Inflammatory macrophage treated with lipopolysaccharide for 4 hours (primary cell): ENCODE measurements at regions not wholly inside any gene's neighbourhood (a gene's known extent, or its start where the extent isn't known, plus 50 kb on each side); places are given as distances from the start of the nearest gene placed in this dataset.
"Not testable (repeated sequence)": the region's sequence is repeated elsewhere in the genome, so short reads cannot be mapped to it uniquely, and the experiment has no call there.

Experiments used
- DNase-seq: peaks from one replicate; pipeline ENCODE4 v3.0.0-alpha.2; 2020

DNA sequence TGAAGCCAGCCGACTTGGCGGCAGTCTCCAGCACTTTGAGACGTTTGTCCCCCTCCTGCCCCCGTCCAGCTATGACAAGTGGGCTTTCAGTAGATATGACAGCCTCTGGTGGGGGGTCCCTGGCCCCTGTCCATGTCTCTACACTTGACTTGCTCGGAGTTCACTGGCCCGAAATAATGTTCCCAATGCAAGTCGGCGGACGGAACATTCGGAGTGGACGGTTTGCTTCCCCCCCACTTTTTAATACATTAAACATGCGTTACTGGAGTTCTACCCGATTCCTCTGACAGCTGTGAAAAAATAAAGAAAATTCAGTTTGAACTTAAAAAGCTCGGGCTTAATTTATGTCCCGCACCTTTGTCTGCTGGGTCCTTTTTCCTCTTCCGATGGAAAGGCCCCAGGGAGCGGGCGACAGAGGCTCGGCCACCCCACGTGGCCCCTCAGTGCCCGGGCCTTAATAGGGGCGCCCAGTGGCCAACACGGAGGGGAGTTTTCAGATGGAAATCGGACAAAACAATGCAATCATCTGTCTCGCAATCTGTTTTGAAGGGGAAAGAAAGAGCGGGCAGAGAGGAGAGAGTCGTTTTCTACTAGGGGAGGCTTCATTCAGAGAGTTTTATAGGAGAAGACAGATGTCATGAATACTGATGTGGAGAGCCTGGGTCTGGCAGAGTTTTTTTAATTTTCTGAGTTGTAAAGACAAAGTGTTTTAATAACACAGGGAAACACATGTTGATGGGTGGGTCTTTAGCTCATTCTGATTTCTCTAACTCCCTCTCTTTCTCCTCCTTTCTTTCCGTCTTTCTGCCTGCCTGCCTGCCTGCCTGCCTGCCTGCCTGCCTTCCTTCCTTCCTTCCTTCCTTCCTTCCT is 50.2 kb downstream of the SMIM38 start:
- no peak for DNase-seq

DNA sequence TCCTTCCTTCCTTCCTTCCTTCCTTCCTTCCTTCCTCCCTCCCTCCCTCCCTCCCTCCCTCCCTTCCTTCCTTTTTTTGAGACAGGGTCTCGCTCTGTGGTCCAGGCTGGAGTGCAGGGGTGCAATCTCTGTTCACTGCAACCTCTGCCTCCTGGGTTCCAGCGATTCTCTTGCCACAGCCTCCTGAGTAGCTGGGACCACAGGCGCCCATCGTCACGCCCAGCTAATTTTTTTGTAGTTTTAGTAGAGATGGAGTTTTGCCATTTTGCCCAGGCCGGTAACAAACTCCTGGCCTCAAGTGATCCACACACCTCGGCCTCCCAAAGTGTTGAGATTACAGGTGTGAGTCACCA is 50.9 kb downstream of the SMIM38 start:
- DNase-seq, result not testable (repeated sequence)

DNA sequence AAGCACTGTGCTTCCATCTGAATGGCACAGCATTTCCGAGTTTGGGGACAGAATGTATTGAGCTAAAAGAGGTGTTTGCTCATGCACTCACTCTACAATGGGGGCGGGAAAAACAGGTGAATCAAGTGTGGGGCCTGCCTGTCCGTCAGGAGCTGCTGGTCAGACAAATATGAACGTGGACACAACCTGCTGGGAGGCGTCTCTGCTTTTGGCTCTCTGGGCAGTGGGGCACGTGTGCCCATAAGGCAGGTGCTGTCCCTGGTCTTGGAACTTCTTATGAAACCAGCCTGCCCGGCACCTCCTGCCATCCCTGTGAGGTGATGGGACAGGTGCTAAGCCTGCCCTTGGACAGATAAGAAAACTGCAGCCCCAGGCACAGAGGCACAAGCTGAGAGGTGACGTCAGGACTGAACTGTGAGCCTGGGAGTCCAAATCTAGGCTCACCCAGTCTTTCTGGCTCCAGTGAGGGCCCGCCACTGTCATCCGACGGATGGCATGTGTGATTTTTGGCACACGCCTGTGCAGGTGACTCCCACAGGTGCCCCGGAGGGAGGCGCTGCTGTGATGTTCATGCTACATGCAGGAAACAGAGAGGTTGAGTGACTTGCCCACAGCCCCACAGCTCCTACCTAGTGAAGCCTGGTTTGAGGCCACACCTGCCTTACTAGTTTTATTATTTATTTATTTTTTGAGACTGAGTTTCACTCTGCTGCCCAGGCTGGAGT is 51.6 kb downstream of the SMIM38 start:
- DNase-seq, result no peak

DNA sequence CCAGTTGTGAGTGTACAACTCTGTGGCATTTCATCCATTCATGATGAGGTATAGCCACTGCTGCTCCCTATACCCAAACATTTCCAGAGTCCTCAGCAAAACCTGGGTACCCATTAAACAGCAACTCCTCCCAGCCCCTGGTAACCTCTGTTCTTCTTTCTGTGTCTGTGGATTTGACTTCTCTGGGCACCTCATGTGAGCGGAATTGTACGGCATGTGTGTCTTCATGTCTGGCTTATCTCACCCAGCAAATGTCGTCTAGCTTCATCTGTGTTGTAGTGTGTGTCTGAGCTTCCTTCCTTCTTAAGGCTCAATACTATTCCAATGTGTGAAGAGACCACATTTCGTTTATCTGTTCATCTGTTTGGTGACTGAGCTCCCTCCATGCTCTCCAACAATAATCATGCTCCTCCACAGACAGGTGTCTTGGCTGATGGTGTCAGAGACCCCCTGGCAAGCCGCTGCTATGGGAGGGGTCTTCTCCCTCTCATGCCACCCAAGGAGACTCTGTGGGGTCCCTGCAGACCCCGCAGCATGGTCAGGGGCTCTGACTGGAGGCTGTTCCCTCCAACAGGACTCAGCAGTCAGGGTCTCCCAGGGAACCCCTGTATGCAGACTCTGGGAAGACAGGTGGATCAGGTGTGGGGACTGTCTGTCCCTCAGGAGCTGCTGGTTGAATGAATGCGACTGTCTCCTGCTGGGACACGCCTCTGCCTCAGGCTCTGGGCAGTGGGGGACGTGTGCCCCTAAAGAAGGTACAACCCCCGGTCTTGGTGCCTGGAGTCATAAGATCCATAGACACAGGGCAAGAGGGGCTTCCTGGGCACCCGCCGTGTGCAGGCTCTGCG is 52.7 kb downstream of the SMIM38 start:
- DNase-seq, result no peak

DNA sequence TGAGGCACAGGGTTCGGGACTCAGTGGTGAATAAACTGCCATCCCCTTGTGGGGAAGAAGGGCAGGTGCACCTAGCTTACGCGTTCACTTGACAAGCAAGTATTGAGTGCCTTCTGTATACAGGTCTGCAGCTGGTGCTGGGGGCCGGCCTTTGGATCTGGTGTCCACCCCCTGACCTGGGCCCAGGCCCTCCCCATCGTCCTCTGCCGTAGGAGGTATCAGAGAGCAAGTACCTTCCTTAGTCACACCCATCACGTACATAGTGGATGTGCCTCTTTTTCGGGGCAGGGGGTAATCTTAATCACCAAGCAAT is 53.3 kb downstream of the SMIM38 start:
- no peak for DNase-seq

DNA sequence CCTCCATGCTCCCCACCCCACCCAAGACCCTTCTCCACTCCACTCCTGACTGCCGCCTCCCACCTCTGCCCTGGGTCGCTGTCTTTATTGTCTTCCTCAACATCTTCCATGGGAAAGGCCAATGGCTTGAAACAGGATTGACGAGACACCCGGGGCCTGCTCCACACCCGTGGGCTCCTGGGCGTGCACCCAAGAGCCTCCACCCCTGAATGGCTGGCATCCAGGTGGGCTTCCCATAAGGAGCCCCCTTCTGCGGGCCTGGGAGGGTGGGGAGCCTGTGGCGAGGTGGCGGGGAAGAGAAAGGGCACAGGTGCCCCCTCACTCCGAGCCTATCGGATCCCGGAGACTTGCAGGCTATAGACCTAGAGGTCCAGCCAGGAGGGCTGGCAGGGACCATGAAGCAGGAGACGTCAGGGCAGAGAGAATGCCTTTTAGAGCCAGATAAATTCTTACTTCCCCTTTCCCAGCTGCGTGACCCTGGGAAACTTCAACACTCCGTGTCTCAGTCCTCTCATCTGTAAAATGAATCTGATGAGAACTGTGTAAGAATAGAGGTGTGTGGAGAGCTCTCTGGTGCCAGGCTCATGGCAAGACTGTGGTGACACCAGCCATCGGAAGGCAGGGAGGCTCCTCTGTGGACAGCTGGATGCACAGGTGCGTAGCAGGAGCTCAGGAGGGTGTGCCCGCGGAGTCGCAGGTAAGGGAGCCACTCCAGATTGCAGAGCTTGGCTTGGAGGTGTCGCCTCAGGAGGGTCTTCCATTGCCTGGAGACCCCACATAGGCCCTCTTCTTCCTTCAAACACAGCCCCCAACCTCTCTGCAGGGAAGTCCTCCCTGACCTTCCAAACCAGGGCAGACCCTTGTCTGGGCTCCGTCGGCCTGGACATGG is 53.9 kb downstream of the SMIM38 start:
- peak; percentile 61 for DNase-seq

DNA sequence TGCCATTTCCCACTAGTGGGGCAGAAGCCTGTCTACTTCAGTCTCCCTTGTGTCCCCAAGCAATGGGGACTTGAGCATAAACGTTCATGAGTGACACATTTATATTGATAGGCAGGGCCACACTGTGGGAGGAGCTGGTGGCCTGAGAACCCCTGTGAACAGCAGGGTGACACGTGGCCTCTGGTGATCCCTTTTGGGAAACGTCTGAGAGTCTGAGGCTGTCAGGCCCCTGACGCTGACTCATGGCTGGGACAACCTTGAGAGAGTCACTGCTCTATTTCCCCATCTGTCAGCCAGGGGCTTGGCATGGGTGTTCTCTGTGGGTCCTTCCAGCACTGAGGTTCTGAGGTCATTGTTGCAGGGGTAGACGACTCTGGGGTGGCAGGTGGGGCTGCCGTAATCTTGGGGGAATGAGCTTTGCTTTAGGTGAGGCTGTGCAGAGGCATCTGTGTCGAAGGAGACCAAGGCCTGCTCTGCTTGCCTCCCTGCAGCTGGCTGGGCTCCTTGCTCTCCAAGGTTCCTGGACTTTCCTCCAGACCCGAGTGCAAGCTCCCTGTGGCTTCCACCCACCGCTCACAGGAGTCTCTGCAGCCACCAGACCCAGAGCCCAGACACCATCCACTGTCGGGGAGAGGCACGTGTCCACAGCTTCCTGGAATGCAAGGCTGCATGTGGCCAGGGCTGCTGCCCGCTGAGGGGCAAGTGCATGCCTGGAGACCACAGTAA is 54.7 kb downstream of the SMIM38 start:
- peak; percentile 94 for DNase-seq

DNA sequence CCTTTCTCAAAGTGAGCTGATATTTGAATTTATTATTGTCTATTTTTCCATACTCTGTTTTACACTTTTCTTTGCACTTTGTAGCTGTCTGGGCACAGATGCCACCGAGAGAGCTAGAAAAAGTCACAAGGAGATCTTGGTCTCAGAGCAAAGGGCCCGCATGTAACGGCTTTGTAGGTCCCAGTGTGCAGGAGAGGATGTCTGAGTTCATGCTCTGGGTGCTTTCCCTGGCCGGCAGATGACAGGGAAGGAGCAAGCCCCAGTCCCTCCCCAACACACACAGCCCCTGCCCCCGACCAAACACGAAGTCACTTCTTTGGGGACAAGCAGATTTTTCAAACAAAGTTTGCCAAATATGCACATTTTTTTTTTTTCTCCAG is 55.8 kb downstream of the SMIM38 start:
- DNase-seq, result peak; percentile 6

DNA sequence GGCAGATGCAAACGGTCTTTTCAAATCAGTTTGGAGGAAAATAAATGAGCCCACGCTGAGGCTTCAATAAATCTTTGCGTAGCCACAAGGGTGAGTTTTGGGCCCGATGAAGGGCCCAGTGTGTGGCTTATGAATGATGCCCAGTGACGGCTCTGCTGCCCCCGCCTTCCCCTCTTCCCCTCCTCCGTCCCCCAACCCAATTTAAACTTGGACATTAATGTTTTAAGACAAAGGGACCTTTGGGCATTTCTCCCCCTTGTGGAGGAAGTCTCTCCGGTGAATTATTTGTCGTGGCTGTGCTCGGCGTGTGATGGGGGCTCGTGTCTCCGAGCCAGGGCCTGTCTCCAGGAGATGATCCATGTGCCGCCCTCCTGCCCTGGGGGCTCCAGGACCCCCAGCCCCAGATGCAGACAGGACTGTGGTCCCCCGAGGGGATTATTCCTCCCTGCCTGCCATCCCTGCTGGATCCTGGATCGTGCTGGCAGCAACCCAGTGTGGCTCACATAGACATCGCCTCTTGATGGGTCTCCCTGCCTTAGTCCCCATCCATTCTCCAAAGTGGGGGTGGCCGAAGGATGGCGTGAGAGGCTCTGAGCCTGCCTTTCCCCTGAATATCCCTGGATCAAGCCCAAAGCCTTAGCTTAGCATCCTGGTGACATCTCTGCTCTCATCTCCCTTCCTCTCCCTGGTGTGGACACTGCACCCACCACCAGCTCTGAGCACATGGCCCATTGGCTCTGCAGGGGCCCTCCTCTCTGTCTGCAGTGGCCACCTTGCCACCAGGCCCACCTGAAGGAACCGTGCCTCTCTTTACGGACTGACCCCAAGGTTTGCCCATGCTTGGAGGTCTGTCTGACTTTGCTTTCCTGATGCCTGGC is 56.4 kb downstream of the SMIM38 start:
- DNase-seq, result no peak

DNA sequence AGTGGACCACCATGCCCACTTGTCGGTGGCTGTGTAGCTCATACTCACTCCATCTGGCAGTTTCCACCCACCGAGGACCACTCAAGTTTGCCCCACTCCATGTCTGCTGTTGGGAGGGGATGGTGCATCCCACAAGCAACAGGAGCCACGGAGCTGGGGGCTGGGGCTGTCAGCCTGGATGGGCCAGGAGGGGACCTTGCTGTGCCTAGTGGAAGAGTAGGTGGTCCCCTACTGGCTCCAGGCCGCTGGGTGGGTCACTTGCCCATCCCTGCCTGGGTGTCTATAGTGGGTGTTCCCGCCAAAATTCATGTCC is 57.0 kb downstream of the SMIM38 start:
- no peak for DNase-seq

DNA sequence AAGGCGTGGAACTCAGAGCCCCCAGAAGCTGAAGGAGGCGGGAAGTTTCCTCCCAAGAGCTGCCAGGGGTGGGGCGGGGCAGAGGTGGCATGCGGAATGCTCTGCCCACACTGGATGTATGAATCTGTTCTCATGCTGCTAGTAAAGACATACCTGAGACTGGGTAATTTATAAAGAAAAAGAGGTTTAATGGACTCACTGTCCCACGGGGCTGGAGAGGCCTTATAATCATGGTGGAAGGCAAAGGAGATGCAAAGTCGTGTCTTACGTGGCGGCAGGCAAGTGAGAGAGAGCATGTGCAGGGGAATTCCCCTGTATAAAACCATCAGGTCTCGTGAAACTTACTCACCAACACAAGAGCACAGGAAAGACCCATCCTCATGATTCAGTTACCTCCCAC is 57.6 kb downstream of the SMIM38 start:
- DNase-seq, result peak; percentile 45

DNA sequence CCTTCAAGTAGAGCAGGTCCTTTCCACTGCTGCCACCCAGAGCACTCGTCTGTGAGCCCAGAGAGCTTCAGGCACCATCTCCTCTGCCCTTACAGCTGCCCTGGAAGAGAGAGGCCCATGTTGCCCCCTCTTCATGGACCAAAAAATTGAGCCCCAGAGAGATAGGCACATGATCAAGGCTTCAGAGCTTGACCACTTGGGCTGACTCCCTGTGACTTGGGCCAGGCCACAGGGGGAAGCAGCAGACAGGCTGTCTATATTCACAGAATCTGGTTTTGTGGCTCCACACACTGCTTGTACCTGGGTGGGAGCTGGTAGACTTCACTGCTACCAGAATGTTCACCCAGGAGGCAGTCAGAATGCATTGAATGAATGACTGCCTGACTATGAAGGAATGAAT is 58.2 kb downstream of the SMIM38 start:
- DNase-seq, result no peak

DNA sequence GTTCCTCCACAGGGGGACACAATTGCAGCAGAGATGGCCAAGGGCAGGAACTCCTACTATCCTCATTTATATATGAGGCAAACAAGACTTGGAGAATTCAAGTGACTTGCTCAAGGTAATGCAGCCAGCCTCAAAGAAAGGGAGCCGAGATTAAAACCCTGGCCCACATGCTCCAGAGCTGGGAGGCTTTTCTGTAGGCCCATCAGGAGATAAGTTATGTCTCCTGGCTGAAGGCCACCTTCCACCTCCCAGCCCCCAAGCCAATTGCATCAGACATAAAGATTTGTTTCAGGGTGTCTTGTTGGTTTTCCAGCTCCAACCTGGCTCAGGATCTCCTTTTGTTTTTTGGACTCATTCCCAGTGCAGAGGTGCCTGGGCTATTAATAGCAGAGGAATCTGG is 59.5 kb downstream of the SMIM38 start:
- DNase-seq, result no peak

DNA sequence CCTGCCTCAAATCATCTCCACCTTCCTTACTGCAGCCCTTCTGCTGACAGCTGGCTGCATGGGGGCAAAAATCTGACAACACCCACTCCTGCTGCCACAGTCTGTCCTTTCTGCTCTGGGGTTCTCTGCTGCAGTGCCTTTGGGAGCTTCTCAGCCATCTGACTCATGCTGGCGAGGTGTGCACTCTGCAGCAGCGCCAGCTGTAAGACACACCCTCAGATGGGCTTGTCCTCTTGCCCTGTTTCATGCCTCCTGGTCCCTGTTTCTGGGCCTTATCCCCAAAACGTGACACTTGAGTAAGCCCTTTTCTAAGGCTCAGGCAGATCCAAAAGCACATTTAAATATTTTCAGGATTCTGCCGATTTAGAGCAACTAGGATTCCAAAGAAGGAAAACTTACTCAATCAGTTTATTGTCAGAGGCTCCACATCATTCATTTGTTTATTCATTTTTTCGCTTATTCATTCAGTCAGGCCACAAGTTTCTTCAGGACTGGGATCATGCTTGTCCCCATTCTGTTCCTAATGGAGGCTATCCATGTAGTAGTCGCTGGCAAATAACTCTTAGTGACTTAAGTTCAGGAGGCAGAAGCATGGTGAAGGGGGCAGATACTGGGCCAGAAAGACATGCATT is 60.2 kb downstream of the SMIM38 start:
- DNase-seq, result no peak

DNA sequence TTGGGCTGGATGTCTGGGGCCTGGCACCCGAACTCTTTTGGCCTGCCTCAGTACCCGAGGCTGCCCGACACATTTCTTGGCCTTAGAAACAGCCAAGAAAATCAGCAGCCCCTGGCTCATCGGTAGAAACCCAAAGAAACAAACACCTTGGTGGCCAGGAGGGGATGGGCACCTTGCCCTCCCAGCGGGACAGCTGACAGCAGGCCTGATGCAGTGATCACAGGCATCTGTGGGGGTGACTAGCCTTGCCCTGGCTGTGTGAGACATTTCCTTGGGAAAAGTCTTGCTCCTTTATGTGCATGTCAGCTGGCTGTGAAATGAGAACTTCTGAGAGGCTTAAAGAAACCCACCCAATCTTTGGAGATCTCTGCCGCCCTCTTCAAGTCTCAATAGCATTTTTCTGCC is 60.9 kb downstream of the SMIM38 start:
- DNase-seq, result no peak

DNA sequence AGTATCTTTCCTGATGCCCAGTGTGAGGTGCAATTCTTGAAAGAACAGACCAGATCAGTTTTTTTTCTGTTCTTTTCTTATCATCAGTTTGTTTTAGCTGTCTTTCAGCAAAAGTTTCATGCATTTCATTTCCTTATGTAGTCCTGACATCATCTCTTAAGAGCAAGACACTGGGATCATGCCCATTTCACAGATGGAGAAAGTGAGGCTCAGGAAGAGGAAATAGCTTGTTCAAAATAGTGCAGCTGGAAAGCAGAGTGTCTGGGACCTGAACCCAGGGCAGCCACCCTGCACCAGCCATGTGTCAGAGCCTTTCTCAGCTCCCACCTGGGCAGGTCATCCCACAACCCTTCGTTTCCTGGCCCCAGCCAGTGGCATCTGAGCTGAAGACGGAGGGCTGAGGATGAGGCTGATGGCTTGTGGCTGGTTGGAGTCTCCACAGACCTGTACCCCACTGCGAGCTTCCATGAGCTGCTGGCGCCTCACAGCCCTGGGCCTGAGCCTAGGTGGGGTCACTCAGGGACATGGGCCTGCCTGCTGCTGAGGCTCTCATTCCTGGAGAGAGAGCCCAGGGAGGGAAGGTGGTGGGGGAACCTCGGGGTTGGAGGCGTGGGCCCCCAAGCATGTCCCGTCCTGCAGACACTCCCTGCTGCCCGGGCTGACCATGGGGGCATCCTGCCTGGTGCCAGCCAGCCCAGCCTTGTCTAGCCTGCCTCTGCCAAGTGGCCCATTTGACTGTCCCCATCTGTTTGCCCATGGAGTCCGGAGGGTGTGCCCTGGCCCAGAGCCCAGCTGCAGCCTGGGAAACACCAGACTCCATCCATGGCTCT is 61.8 kb downstream of the SMIM38 start:
- no peak for DNase-seq

DNA sequence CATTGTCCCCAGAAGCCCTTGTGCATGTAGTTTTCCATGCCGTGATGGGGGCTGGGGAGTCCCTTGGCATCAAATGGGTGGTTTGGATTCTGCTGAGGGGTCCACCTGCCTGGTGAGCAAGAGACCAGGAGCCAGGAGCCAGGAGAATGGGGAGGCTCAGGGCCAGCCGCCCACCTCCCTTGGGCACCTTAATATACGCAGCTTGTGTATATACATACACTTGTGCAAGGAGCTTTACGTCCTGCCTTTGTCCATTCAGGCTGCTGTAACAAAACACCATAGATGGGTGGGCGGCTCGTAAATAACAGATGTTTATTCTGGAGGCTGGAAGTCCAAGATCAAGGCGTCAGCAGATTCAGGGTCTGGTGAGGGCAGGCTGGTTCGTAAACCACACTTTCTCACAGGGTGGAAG is 62.5 kb downstream of the SMIM38 start:
- no peak for DNase-seq

DNA sequence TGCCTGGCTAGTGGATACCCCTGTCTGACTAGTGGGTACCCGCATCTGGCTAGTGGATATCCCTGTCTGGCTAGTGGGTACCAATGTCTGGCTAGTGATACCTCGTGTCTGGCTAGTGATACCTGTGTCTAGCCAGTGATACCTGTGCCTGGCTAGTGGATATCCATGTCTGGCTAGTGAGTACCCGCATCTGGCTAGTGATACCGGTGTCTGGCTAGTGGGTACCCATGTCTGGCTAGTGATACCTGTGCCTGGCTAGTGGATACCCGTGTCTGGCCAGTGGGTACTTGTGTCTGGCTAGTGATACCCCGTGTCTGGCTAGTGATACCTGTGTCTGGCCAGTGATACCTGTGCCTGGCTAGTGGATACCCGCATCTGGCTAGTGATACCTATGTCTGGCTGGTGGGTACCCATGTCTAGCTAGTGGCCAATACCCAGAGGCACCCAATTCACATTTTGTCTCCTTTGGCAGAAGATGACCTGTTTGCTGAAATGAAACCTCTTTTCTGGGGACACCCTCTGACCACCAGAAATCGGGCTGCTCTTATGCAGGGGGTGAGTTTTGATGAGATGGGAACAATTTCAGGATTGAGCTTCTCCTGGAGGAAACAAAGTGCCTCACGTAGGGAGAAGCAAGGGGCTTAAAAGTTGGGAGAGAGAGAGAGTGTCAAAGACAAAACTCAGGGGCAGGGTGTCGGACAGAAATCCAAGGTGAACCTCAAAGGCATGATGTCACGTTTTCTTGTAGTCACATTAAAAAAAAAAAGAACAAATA is 63.4 kb downstream of the SMIM38 start:
- no peak for DNase-seq

DNA sequence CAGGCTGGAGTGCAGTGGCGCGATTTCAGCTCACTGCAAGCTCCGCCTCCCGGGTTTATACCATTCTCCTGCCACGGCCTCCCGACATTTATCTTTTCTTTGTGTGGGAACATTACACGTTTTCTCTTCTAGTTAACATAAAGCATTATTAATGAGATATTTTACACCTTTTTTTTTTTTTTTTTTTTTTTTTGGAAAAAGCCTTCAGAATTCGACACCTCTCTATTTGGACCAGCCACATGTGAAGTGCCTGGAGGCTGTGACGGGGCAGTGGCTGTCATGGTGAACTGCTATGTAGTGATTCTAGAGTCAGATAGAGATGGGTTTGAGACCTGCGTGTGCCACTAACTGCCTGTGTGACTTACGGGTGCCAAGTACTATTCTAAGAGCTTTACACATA is 64.3 kb downstream of the SMIM38 start:
- no peak for DNase-seq
